HG03460 (cell line): ENCODE measurements at regions not wholly inside any gene's neighbourhood (a gene's known extent, or its start where the extent isn't known, plus 50 kb on each side); places are given as distances from the start of the nearest gene placed in this dataset.

ENCODE experiments used
- ATAC-seq: cut with Tn5 transposase; IDR thresholded peaks from one replicate; pipeline ENCODE4 v1.9.1; 2021; ENCODE audit not compliant: unreplicated experiment

DNA sequence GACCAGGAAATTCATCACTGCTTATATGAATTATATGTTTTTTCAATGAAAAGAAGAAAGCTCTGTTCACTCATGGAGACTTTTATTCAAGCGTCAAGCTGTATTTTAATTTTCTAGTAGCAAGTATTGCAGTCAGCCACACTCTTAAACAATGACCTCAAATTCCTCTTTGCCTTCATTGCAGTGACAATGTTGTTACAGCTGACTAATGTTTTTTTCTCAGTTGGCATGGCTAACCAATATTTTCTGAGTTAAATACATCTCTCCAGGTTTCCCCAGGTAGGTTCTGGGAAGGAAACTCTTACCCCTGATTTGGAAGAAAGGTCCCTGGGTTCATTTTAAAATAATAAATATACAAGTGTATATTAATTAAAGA, 241.5 kb downstream of the WDR11 start:
- ATAC-seq = no peak

DNA sequence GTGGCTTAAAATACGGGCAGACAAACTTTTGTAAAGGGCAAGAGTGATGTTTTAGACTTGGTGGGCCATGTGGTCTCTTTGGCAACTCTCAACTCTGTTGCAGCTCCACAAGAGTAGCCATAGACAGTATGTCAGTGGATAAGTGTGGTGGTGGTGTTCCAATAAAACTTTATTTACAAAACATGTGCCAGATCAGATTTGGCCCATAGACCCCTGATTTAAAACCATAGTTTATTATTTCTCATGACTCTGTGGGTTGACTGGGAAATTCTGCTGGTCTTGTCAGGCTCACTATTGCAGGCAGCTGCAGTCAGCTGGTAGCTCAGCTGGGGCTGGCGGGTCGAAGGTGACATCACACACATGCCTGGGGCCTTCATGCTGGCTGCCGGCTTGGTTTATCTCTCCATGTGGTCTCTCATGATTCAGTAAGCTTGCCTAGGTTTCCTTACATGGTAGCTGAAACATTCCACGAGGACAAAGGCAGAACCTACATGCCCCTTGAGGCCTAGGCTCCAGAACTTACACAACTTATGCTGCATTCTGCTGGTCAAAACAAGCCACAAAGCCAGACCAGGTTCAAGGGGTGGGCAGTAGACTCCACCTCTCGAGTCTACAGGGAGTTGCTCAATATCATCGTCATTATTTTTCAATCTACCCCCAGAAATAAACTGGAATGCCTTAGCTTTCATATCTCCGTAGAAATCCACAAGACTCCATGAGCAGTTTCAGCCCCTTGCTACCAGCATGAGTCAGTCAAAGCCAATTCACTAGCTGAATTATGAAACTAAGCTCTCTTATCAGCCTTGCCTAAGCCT, 245.7 kb downstream of the WDR11 start:
- no peak for ATAC-seq

DNA sequence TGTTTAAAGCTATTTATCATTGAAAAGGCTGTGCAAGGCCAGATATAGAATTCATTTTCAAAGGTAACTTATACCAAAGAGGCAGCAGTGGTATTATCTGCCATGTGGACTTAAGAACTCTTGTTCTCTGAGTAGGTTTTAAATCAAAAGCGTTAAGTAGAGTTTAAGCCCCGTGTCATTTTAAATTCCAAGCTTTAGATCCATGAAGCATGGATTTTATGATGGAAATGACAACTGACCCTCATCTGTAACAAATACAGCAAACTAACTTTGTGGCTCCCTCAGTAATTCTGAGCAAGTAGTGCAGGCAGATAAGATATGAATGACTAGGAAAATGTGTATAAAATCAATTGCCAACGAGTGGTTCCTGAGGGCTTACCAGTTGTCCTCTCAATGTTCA, 247.0 kb downstream of the WDR11 start:
- no peak for ATAC-seq

- ATAC-seq = no peak
Observed at GRCh38 chr10:121098751-121099150, 247.6 kb downstream of the WDR11 start.

- no peak for ATAC-seq
Observed at GRCh38 chr10:121099181-121099580, 248.0 kb downstream of the WDR11 start.

DNA sequence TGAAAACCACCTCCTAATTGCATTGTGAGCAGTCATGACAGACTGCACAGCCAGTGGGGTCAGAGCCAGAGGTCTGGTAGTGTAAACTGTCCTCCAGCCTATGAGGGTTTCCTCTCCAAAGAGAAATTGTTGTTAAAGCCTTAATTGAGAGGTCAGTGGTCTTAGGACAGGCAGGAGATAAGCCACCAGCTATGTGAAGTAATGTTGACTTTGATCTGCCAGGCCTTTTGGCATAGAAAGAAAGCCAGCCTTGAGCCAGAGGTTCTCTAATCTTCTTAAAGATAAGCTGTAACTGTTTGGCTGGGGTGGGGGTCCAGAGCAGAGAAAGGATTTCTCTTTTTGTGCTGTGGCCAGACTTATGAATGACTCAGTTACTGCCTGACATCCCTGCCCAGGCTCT, 248.4 kb downstream of the WDR11 start:
- ATAC-seq = no peak

- no peak for ATAC-seq
Observed at GRCh38 chr10:121101561-121101960, 250.4 kb downstream of the WDR11 start.

GRCh38 chr10:121102706-121103105, 251.5 kb downstream of the WDR11 start:
- ATAC-seq = no peak

DNA sequence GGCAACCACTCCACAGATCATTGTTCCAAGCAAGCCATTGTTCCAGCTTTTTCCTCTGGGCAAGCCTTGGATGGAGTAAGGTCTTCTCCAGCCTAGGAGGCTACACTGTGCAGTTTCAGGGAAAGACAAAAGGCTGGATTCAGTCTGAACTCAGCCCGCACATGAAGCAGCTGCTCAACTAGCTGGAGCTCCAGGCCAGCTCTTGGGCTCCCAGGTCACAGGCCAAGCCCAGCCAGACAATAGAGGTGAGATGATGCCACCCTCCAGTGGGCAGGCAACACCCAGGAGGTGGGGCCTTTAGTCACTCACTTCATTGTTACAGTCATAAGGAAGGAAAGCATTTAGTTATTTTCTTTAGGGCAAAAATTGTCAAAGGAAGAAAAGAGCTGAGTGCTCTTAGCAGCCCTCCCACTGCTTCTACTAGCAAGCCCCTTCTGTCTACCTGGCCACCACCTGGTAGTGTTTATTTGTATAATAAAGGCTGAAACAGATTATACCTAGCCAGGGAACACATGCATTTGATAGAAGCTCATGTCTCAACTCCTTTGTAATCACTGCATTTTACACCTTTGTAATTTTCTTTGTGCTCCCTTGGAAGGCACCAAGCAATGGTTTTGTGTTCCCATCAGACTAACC, 253.4 kb downstream of the WDR11 start:
- no peak for ATAC-seq

GRCh38 chr10:121106611-121107010, 255.4 kb downstream of the WDR11 start:
- no peak for ATAC-seq

GRCh38 chr10:121108051-121108450, 256.9 kb downstream of the WDR11 start:
- no peak for ATAC-seq

DNA sequence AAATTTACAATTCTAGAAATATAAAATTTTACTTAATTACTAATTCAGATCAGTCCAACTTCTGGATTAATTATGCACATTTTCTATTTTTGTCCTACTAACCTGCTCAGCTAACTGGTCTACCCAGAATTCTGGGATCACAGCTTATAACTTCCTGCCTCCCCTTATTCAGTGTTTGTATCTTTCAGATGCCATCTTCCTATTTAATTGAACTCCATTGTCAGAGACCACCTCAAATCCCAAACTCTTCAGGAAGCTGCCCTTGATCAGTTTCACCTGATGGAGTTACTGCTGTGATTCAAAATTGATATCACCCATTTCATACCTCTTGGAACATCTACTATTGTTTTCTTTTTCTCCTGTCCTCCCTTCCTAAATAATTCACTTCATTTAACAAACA, 259.2 kb downstream of the WDR11 start:
- ATAC-seq = no peak

- no peak for ATAC-seq
Observed at GRCh38 chr10:121112136-121112535, 261.0 kb downstream of the WDR11 start.

DNA sequence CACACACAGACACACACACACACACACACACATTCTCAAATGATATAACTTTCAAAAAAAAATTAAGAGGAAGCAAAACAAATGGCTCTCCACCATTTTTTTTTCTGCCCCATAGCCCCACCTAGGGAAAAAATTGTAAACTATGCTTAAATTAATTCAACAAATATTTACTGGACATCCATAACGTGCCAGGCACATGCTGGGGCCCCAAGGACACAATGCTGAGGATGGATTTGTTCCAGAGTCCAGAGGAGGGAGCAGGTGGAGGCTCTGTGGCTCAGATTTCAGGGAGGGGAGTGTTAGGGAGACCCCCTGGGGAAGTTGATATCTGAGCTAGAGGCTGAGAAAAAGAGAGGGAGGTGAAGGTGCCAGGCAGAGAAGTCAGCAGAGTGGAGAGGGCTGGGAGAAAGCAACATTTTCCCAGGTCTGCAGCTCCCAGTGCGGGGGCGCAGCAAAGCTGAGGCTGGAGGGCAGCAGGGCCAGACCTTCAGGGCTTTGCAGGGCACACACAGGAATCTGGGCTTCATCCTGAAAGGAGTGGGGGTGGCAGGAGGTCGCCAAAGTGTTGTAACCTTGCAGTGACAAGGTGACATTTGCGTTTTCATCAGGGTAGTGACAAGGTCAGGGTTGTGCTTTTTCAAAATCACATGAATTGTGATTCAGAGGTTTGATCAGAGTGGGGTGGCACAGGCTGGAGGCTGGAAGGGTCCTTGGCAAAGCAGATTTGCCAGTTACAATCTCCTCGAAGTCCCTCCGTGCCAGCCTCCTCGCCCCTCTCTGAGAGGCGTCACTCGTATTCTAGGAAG, 261.6 kb downstream of the WDR11 start:
- ATAC-seq = no peak

GRCh38 chr10:121113385-121113696, 262.2 kb downstream of the WDR11 start:
- ATAC-seq = no peak

GRCh38 chr10:121113911-121114310, 262.7 kb downstream of the WDR11 start:
- no peak for ATAC-seq

DNA sequence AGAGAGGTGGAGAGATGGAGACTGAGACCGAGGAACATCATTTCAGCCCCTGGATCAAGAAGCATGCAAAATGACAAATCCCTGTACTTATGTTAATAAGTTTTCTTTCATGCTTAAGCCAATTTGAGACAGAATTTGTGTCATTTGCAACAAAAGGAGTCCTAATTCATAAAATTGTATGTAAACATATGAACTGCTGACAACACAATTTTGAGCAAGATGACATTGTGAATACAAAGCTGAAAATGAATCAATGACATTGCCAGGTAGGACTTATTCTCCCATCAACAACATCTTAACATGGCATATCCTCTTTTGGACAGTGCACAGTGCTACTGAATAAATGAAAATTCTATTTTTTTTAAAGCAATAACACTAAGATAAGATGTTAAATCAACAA, 264.0 kb downstream of the WDR11 start:
- no peak for ATAC-seq

- ATAC-seq = no peak
Observed at GRCh38 chr10:121121462-121121861, 270.3 kb downstream of the WDR11 start.

DNA sequence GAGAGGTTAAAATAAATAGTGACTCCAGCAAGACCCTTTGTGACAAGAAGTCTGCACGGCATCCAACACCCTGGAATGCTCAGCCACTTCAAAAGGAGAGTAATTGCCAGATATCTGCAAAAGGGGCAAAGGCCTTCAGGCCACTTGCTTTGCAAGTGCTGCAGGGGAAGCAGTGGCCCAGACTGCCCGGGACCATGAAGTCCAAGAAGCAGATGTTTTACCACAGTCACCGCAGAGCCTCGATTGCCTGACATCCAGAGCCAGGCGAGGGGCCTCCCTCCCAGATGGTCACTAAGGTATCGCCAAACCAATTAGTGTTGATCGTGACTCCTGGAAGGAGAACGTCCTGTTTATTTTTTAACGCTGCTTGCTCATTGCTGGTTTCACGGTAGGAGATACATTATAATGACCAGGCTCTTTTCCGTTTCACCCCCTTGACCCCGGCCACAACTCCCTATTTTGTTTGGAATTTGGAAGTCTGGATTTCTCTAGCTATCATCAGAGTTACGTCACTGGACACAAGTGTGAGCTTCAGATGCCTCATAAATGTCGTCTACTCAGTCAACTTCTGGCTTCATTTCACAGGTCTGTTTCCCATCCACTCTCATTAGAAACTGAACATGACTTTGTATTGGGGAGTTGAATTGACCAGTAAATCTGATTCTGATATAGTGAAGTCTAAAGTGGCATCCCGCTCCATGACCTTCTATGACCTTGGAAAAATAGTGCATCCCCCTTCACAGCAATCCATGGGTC, 276.2 kb downstream of the WDR11 start:
- ATAC-seq = no peak

GRCh38 chr10:121128164-121128563, 277.0 kb downstream of the WDR11 start:
- ATAC-seq = no peak

- ATAC-seq = no peak
Observed at GRCh38 chr10:121129266-121129665, 278.1 kb downstream of the WDR11 start.
